Parathyroid adenoma (tissue), 2 donors: ENCODE measurements at regions not wholly inside any gene's neighbourhood (a gene's known extent, or its start where the extent isn't known, plus 50 kb on each side); places are given as distances from the start of the nearest gene placed in this dataset.

ENCODE experiments used
- H2AFZ ChIP-seq: fragments of 300-600 bp; sonication (generic); one replicate; pipeline ENCODE4 v1.7.0; 2017; ENCODE audit warnings: antibody characterized with exemption, mild to moderate bottlenecking
- H3K27ac ChIP-seq: fragments of 300-600 bp; sonication (generic); one replicate; pipeline ENCODE4 v1.7.0; 2017
- H3K27me3 ChIP-seq: fragments of 300-600 bp; sonication (generic); one replicate; pipeline ENCODE4 v1.7.0; 2017; ENCODE audit warnings: low read length; ENCODE audit not compliant: control insufficient read depth, insufficient read depth
- H3K36me3 ChIP-seq: fragments of 300-600 bp; sonication (generic); one replicate; pipeline ENCODE4 v1.7.0; 2017; ENCODE audit warnings: low read length; ENCODE audit not compliant: control insufficient read depth, insufficient read depth
- H3K4me1 ChIP-seq: fragments of 300-600 bp; sonication (generic); one replicate; pipeline ENCODE4 v1.7.0; 2017; ENCODE audit warnings: control low read depth
- H3K4me2 ChIP-seq: fragments of 300-600 bp; sonication (generic); one replicate; pipeline ENCODE4 v1.7.0; 2017; ENCODE audit warnings: low read length
- H3K4me3 ChIP-seq: fragments of 300-600 bp; sonication (generic); one replicate; pipeline ENCODE4 v1.7.0; 2017; ENCODE audit warnings: low read depth, low read length
- H3K79me2 ChIP-seq: fragments of 300-600 bp; sonication (generic); one replicate; pipeline ENCODE4 v1.7.0; 2017; ENCODE audit warnings: control low read depth
- H3K9ac ChIP-seq: fragments of 300-600 bp; sonication (generic); one replicate; pipeline ENCODE4 v1.7.0; 2017; ENCODE audit warnings: mild to moderate bottlenecking
- H3K9me3 ChIP-seq: fragments of 300-600 bp; sonication (generic); one replicate; pipeline ENCODE4 v1.7.0; 2017; ENCODE audit warnings: low read length; ENCODE audit not compliant: control insufficient read depth
- CTCF ChIP-seq: fragments of 300-600 bp; sonication (generic); IDR thresholded peaks from one replicate; pipeline ENCODE4 v1.7.0; 2017; ENCODE audit warnings: antibody characterized with exemption, mild to moderate bottlenecking
- donor health status: primary hyperparathyroidism.

- H3K9ac ChIP-seq = no peak overlapping the region
- no peak overlapping the region for H2AFZ ChIP-seq
- no peak overlapping the region for H3K4me3 ChIP-seq
- no peak overlapping the region for H3K27ac ChIP-seq
- H3K9me3 ChIP-seq = no peaks in the 10 kb centered on the region
- no peaks in the 10 kb centered on the region for H3K27me3 ChIP-seq
- H3K36me3 ChIP-seq = no peaks in the 10 kb centered on the region
- no peaks in the 10 kb centered on the region for H3K79me2 ChIP-seq
- no peaks in the 10 kb centered on the region for H3K4me1 ChIP-seq
- TF ChIP-seq CTCF = no peak
- H3K4me2 ChIP-seq = no peak overlapping the region
Measured at GRCh38 chr13:26821672-26822071, 61.1 kb upstream of the GPR12 start.

GRCh38 chr13:26820871-26821270 lies 60.3 kb upstream of the GPR12 start:
- H2AFZ ChIP-seq = no peak overlapping the region
- no peak overlapping the region for H3K4me3 ChIP-seq
- no peaks in the 10 kb centered on the region for H3K4me1 ChIP-seq
- H3K9me3 ChIP-seq = no peaks in the 10 kb centered on the region
- no peak overlapping the region for H3K4me2 ChIP-seq
- no peaks in the 10 kb centered on the region for H3K79me2 ChIP-seq
- H3K27ac ChIP-seq = no peak overlapping the region
- H3K9ac ChIP-seq = no peak overlapping the region
- no peak for TF ChIP-seq CTCF
- no peaks in the 10 kb centered on the region for H3K27me3 ChIP-seq
- no peaks in the 10 kb centered on the region for H3K36me3 ChIP-seq

GRCh38 chr13:26819046-26819445 lies 58.5 kb upstream of the GPR12 start:
- no peaks in the 10 kb centered on the region for H3K4me1 ChIP-seq
- no peak overlapping the region for H3K27ac ChIP-seq
- H3K9ac ChIP-seq = no peak overlapping the region
- H2AFZ ChIP-seq = no peak overlapping the region
- H3K79me2 ChIP-seq = no peaks in the 10 kb centered on the region
- no peak for TF ChIP-seq CTCF
- H3K4me2 ChIP-seq = no peak overlapping the region
- H3K4me3 ChIP-seq = no peak overlapping the region
- H3K36me3 ChIP-seq = no peaks in the 10 kb centered on the region
- H3K27me3 ChIP-seq = no peaks in the 10 kb centered on the region
- no peaks in the 10 kb centered on the region for H3K9me3 ChIP-seq

GRCh38 chr13:26816881-26817280 lies 56.3 kb upstream of the GPR12 start:
- TF ChIP-seq CTCF = no peak
- no peaks in the 10 kb centered on the region for H3K9me3 ChIP-seq
- no peaks in the 10 kb centered on the region for H3K36me3 ChIP-seq
- H2AFZ ChIP-seq = no peak overlapping the region
- no peak overlapping the region for H3K4me2 ChIP-seq
- no peak overlapping the region for H3K27ac ChIP-seq
- no peak overlapping the region for H3K9ac ChIP-seq
- H3K27me3 ChIP-seq = no peaks in the 10 kb centered on the region
- no peaks in the 10 kb centered on the region for H3K4me1 ChIP-seq
- no peak overlapping the region for H3K4me3 ChIP-seq
- no peaks in the 10 kb centered on the region for H3K79me2 ChIP-seq

GRCh38 chr13:26813980-26814348 lies 53.4 kb upstream of the GPR12 start:
- Histone ChIP-seq H3K4me1 (no peaks in the 10 kb centered on the region), H3K9ac (no peak overlapping the region), H3K36me3 (no peaks in the 10 kb centered on the region), H3K4me3 (no peak overlapping the region), H3K79me2 (no peaks in the 10 kb centered on the region), H3K4me2 (no peak overlapping the region), H3K27ac (no peak overlapping the region), H3K27me3 (no peaks in the 10 kb centered on the region), H2AFZ (no peak overlapping the region), H3K9me3 (no peaks in the 10 kb centered on the region)
- TF ChIP-seq CTCF = no peak
